HEK293 (cell line): ENCODE measurements at regions not wholly inside any gene's neighbourhood (a gene's known extent, or its start where the extent isn't known, plus 50 kb on each side); places are given as distances from the start of the nearest gene placed in this dataset.

Experiments used
- CTCF ChIA-PET: fragments of 350-600 bp; formaldehyde crosslinking; extraction: SDS; loops from one replicate; lab custom pipeline; 2021; ENCODE audit warnings: antibody characterized with exemption; lab: Yijun Ruan, JAX
- POLR2A ChIA-PET: fragments of 300-600 bp; formaldehyde crosslinking; extraction: SDS; loops from one replicate; lab custom pipeline; 2020; ENCODE audit warnings: antibody characterized with exemption, inconsistent platforms; lab: Yijun Ruan, JAX
- H3K27ac ChIP-seq: fragments of 200-500 bp; sonication (Bioruptor generic); 2 replicates; pipeline ENCODE4 v1.5.1; 2014; ENCODE audit warnings: low read depth, low read length, control low read depth, inconsistent platforms; ENCODE audit errors: extremely low read depth
- H3K36me3 ChIP-seq, 2 experiments: fragments of 200-500 bp in 1 of 2; sonication (Bioruptor generic) in 1 of 2; 1 replicate in 1 of 2; 2 replicates in 1 of 2; pipeline ENCODE4 v1.5.1; 2014 to 2017; ENCODE audit warnings: inconsistent platforms in 2 of 2, low read length in 2 of 2; ENCODE audit not compliant: control insufficient read depth in 2 of 2, insufficient read depth in 1 of 2
- H3K4me1 ChIP-seq: fragments of 200-500 bp; sonication (Bioruptor generic); 2 replicates; pipeline ENCODE4 v1.5.1; 2014; ENCODE audit warnings: mild to moderate bottlenecking, low read length, inconsistent platforms; ENCODE audit not compliant: control insufficient read depth, insufficient read depth
- H3K4me3 ChIP-seq: 2 replicates; pipeline ENCODE4 v1.5.1; 2011; ENCODE audit warnings: low read depth, mild to moderate bottlenecking, control low read depth, low read length, moderate library complexity
- H3K9me3 ChIP-seq: fragments of 200-500 bp; sonication (Bioruptor generic); 2 replicates; pipeline ENCODE4 v1.5.1; 2014; ENCODE audit warnings: low read depth, low read length, inconsistent platforms; ENCODE audit not compliant: control insufficient read depth, insufficient read depth
- SP2 ChIP-seq: fragments of 450-650 bp; formaldehyde crosslinking; IDR thresholded peaks from 2 replicates; pipeline ENCODE4 v1.5.1; 2016; ENCODE audit warnings: missing biosample characterization, missing genetic modification characterization
- YY1 ChIP-seq: fragments of 450-650 bp; formaldehyde crosslinking; IDR thresholded peaks from 2 replicates; pipeline ENCODE4 v1.5.1; 2018; ENCODE audit warnings: missing biosample characterization, missing genetic modification characterization
- ZBTB1 ChIP-seq: fragments of 450-650 bp; formaldehyde crosslinking; IDR thresholded peaks from 2 replicates; pipeline ENCODE4 v1.5.1; 2016; ENCODE audit warnings: missing biosample characterization, missing genetic modification characterization
- ZBTB21 ChIP-seq: fragments of 450-650 bp; formaldehyde crosslinking; IDR thresholded peaks from 2 replicates; pipeline ENCODE4 v1.5.1; 2017; ENCODE audit warnings: missing biosample characterization, missing genetic modification characterization
- ZIC2 ChIP-seq: fragments of 450-650 bp; formaldehyde crosslinking; IDR thresholded peaks from 2 replicates; pipeline ENCODE4 v1.5.1; 2016; ENCODE audit warnings: missing biosample characterization, missing genetic modification characterization
- ZNF112 ChIP-seq: fragments of 450-650 bp; formaldehyde crosslinking; IDR thresholded peaks from 2 replicates; pipeline ENCODE4 v1.5.0; 2017; ENCODE audit warnings: missing biosample characterization, missing genetic modification characterization
- ZNF239 ChIP-seq: fragments of 450-650 bp; formaldehyde crosslinking; IDR thresholded peaks from 2 replicates; pipeline ENCODE4 v1.5.1; 2016; ENCODE audit warnings: missing biosample characterization, missing genetic modification characterization
- ZNF292 ChIP-seq: fragments of 450-650 bp; formaldehyde crosslinking; IDR thresholded peaks from 2 replicates; pipeline ENCODE4 v1.5.1; 2016; ENCODE audit warnings: low read depth, missing biosample characterization, missing genetic modification characterization, borderline replicate concordance
- ZNF302 ChIP-seq: fragments of 450-650 bp; formaldehyde crosslinking; IDR thresholded peaks from 2 replicates; pipeline ENCODE4 v1.5.1; 2016; ENCODE audit warnings: missing biosample characterization, missing genetic modification characterization, low read depth
- ZNF416 ChIP-seq: fragments of 450-650 bp; formaldehyde crosslinking; IDR thresholded peaks from 2 replicates; pipeline ENCODE4 v1.5.1; 2016; ENCODE audit warnings: missing biosample characterization, missing genetic modification characterization
- ZNF530 ChIP-seq: fragments of 450-650 bp; formaldehyde crosslinking; IDR thresholded peaks from 2 replicates; pipeline ENCODE4 v1.5.1; 2016; ENCODE audit warnings: low read depth, missing biosample characterization, missing genetic modification characterization
- ZNF561 ChIP-seq: fragments of 450-650 bp; IDR thresholded peaks from 2 replicates; pipeline ENCODE4 v1.5.1; 2018; ENCODE audit warnings: missing biosample characterization, missing genetic modification characterization, borderline replicate concordance
- ZNF654 ChIP-seq: fragments of 450-650 bp; formaldehyde crosslinking; IDR thresholded peaks from 2 replicates; pipeline ENCODE4 v1.5.1; 2016; ENCODE audit warnings: low read depth, missing biosample characterization, missing genetic modification characterization
- ZNF677 ChIP-seq: fragments of 450-650 bp; IDR thresholded peaks from 2 replicates; pipeline ENCODE4 v1.5.0; 2018; ENCODE audit warnings: missing biosample characterization, mild to moderate bottlenecking, missing genetic modification characterization, moderate library complexity
- ZNF701 ChIP-seq: fragments of 450-650 bp; formaldehyde crosslinking; IDR thresholded peaks from 2 replicates; pipeline ENCODE4 v1.5.1; 2016; ENCODE audit warnings: missing biosample characterization, missing genetic modification characterization
- ZNF830 ChIP-seq: fragments of 450-650 bp; IDR thresholded peaks from 2 replicates; pipeline ENCODE4 v1.5.0; 2018; ENCODE audit warnings: missing biosample characterization, missing genetic modification characterization, low read depth, mild to moderate bottlenecking, moderate library complexity
- TF ChIP-seq, protein P1 (sequence below): fragments of 450-650 bp; formaldehyde crosslinking; IDR thresholded peaks from 2 replicates; pipeline ENCODE4 v1.5.1; 2016; ENCODE audit warnings: missing biosample characterization, missing genetic modification characterization, borderline replicate concordance
- TF ChIP-seq, protein P2 (sequence below): fragments of 450-650 bp; formaldehyde crosslinking; IDR thresholded peaks from 2 replicates; pipeline ENCODE4 v1.5.1; 2017; ENCODE audit warnings: missing biosample characterization, missing genetic modification characterization
- TF ChIP-seq, protein P3 (sequence below): fragments of 450-650 bp; formaldehyde crosslinking; IDR thresholded peaks from 2 replicates; pipeline ENCODE4 v1.5.1; 2016; ENCODE audit warnings: missing biosample characterization, missing genetic modification characterization
- TF ChIP-seq, protein P4 (sequence below): fragments of 450-650 bp; formaldehyde crosslinking; IDR thresholded peaks from 2 replicates; pipeline ENCODE4 v1.5.1; 2016; ENCODE audit warnings: missing biosample characterization, missing genetic modification characterization

DNA sequence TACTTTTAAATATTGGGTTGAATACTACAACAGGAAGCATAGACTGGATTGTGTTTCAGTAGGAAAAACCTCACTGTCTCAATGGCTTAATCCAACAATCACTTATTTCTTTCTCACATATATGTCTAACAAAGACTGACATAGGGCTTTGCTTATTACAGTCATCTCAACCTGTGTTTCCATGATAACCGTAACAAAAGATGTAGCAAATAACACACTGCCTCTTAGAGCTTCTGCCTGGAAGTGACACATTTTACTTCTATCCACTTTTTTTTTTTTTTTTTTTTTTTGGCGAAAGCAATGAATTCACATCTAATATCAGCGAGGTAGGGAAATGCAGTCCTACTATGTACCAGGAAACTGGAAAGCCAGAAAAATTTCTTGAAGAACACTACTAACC lies 204.9 kb upstream of the CDKN2B start:
- TF ChIP-seq, protein P1, sequence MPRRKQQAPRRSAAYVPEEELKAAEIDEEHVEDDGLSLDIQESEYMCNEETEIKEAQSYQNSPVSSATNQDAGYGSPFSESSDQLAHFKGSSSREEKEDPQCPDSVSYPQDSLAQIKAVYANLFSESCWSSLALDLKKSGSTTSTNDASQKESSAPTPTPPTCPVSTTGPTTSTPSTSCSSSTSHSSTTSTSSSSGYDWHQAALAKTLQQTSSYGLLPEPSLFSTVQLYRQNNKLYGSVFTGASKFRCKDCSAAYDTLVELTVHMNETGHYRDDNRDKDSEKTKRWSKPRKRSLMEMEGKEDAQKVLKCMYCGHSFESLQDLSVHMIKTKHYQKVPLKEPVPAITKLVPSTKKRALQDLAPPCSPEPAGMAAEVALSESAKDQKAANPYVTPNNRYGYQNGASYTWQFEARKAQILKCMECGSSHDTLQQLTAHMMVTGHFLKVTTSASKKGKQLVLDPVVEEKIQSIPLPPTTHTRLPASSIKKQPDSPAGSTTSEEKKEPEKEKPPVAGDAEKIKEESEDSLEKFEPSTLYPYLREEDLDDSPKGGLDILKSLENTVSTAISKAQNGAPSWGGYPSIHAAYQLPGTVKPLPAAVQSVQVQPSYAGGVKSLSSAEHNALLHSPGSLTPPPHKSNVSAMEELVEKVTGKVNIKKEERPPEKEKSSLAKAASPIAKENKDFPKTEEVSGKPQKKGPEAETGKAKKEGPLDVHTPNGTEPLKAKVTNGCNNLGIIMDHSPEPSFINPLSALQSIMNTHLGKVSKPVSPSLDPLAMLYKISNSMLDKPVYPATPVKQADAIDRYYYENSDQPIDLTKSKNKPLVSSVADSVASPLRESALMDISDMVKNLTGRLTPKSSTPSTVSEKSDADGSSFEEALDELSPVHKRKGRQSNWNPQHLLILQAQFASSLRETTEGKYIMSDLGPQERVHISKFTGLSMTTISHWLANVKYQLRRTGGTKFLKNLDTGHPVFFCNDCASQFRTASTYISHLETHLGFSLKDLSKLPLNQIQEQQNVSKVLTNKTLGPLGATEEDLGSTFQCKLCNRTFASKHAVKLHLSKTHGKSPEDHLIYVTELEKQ (tag by site-specific recombination): no peak
- TF ChIP-seq ZBTB21 (tag by site-specific recombination) (no peak), SP2 (no peak), ZNF416 (tag by site-specific recombination) (no peak)
- TF ChIP-seq, protein P2, sequence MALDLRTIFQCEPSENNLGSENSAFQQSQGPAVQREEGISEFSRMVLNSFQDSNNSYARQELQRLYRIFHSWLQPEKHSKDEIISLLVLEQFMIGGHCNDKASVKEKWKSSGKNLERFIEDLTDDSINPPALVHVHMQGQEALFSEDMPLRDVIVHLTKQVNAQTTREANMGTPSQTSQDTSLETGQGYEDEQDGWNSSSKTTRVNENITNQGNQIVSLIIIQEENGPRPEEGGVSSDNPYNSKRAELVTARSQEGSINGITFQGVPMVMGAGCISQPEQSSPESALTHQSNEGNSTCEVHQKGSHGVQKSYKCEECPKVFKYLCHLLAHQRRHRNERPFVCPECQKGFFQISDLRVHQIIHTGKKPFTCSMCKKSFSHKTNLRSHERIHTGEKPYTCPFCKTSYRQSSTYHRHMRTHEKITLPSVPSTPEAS (tag by site-specific recombination): no peak
- ChIA-PET POLR2A (interaction anchor here (1.4 to 1.5 kb wide), 2 partner anchors 25 to 205 kb away, joined by 4 to 5 read pairs; partner anchors contain the start of gene CDKN2B), CTCF (interaction anchor here (0.7 to 2.8 kb wide), 9 partner anchors 17 to 400 kb away, joined by 3 to 16 read pairs (median 6); partner anchors contain the start of gene CDKN2B)
- Histone ChIP-seq H3K4me3 (no peak overlapping the region), H3K9me3 (no peaks in the 10 kb centered on the region), H3K27ac (no peak overlapping the region), H3K4me1 (peaks cover 24% of the 10 kb centered on the region), H3K36me3 (no peaks in the 10 kb centered on the region)

DNA sequence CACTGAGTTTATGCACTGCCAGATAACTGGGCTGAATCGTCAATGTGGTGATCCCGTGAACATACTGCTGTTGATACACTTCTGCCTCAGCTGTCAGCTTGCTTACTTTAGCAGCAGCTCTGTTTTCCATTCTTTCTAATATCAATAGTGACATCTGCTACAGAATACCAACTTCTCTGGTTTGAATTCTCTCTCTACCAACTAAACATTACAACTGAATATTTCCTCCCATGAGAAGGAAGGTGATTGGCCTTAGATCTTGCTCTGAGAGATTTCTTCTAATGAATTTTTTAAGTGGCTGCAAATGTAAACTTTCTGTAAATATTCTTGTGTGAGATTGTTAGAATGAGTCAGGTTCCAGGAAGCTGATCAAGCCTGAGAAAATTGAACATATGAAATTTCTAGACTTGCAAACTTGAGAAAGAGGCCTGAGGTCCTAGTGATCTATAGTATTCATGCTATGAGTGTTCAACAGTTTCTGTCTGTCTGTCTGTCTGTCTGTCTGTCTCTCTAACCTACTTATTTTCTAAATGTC lies 205.5 kb upstream of the CDKN2B start:
- Histone ChIP-seq H3K4me1 (peaks cover 24% of the 10 kb centered on the region), H3K9me3 (no peaks in the 10 kb centered on the region), H3K4me3 (no peak overlapping the region), H3K27ac (no peak overlapping the region), H3K36me3 (no peaks in the 10 kb centered on the region)
- TF ChIP-seq ZBTB1 (tag by site-specific recombination): no peak
- TF ChIP-seq ZNF677 (tag by site-specific recombination): no peak
- TF ChIP-seq ZNF239: no peak
- TF ChIP-seq, protein P3, sequence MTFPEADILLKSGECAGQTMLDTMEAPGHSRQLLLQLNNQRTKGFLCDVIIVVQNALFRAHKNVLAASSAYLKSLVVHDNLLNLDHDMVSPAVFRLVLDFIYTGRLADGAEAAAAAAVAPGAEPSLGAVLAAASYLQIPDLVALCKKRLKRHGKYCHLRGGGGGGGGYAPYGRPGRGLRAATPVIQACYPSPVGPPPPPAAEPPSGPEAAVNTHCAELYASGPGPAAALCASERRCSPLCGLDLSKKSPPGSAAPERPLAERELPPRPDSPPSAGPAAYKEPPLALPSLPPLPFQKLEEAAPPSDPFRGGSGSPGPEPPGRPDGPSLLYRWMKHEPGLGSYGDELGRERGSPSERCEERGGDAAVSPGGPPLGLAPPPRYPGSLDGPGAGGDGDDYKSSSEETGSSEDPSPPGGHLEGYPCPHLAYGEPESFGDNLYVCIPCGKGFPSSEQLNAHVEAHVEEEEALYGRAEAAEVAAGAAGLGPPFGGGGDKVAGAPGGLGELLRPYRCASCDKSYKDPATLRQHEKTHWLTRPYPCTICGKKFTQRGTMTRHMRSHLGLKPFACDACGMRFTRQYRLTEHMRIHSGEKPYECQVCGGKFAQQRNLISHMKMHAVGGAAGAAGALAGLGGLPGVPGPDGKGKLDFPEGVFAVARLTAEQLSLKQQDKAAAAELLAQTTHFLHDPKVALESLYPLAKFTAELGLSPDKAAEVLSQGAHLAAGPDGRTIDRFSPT (tag by site-specific recombination): no peak
- TF ChIP-seq ZNF561 (tag by site-specific recombination): no peak
- TF ChIP-seq ZNF530 (tag by site-specific recombination): no peak
- no peak for TF ChIP-seq ZNF112
- no peak for TF ChIP-seq ZNF654 (tag by site-specific recombination)
- TF ChIP-seq YY1 (tag by site-specific recombination): no peak
- TF ChIP-seq ZNF292 (tag by site-specific recombination): no peak
- no peak for TF ChIP-seq ZNF830
- TF ChIP-seq ZNF701 (tag by site-specific recombination): no peak
- no peak for TF ChIP-seq ZNF302 (tag by site-specific recombination)
- TF ChIP-seq, protein P4, sequence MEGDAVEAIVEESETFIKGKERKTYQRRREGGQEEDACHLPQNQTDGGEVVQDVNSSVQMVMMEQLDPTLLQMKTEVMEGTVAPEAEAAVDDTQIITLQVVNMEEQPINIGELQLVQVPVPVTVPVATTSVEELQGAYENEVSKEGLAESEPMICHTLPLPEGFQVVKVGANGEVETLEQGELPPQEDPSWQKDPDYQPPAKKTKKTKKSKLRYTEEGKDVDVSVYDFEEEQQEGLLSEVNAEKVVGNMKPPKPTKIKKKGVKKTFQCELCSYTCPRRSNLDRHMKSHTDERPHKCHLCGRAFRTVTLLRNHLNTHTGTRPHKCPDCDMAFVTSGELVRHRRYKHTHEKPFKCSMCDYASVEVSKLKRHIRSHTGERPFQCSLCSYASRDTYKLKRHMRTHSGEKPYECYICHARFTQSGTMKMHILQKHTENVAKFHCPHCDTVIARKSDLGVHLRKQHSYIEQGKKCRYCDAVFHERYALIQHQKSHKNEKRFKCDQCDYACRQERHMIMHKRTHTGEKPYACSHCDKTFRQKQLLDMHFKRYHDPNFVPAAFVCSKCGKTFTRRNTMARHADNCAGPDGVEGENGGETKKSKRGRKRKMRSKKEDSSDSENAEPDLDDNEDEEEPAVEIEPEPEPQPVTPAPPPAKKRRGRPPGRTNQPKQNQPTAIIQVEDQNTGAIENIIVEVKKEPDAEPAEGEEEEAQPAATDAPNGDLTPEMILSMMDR (tag by site-specific recombination): no peak
- TF ChIP-seq ZIC2: no peak
- ChIA-PET POLR2A (interaction anchor here (1.4 to 1.5 kb wide), 2 partner anchors 24 to 205 kb away, joined by 4 to 5 read pairs; partner anchors contain the start of gene CDKN2B), CTCF (interaction anchor here (0.7 to 2.8 kb wide), 7 partner anchors 14 to 401 kb away, joined by 3 to 16 read pairs (median 6); no protein-coding TSS in a partner anchor)
